ENCODE measurements at regions not wholly inside any gene's neighbourhood (a gene's known extent, or its start where the extent isn't known, plus 50 kb on each side); places are given as distances from the start of the nearest gene placed in this dataset.
"Not testable (repeated sequence)": the region's sequence is repeated elsewhere in the genome, so short reads cannot be mapped to it uniquely, and the experiment has no call there.

GRCh38 chr12:30525171-30525570 lies 170.5 kb downstream of the IPO8 start:
- H3K27ac ChIP-seq (ENCODE audit: low read depth in 1 of 2, low read length in 2 of 2), result no peak overlapping the region
- 83% methylated on average over 2 of the region's 4 CpGs for WGBS (ENCODE audit: insufficient coverage)

GRCh38 chr12:30520285-30520684 lies 175.4 kb downstream of the IPO8 start:
- H3K27ac ChIP-seq (ENCODE audit: low read depth in 1 of 2, low read length in 2 of 2); intact Hi-C loops (cut with micrococcal nuclease); H3K4me1 ChIP-seq (ENCODE audit: control insufficient read depth in 1 of 2, insufficient read depth in 2 of 2, low read length in 2 of 2); H3K36me3 Mint-ChIP-seq; H3K27me3 ChIP-seq (ENCODE audit: control insufficient read depth in 2 of 2, insufficient read depth in 2 of 2, low read length in 2 of 2); H3K4me3 Mint-ChIP-seq; H3K79me2 ChIP-seq (ENCODE audit: insufficient read depth, low read length); H3K36me3 ChIP-seq (replicated peaks in 1 of 2; ENCODE audit: control insufficient read depth in 1 of 2, insufficient read depth in 2 of 2, low read length in 2 of 2); H2AFZ ChIP-seq (ENCODE audit: insufficient read depth, low read depth, low read length, poor library complexity, severe bottlenecking); H3K4me1 Mint-ChIP-seq; H3K4me2 ChIP-seq (replicated peaks; ENCODE audit: extremely low read depth, low read length, poor library complexity, severe bottlenecking); H3K27ac Mint-ChIP-seq; H3K9ac ChIP-seq (ENCODE audit: insufficient read depth, low read length, poor library complexity, severe bottlenecking); DNase-seq; H3K4me3 ChIP-seq (replicated peaks in 1 of 3; ENCODE audit: low read depth in 2 of 3, low read length in 3 of 3); H4K20me1 ChIP-seq (ENCODE audit: insufficient read depth, low read length); H3K27me3 Mint-ChIP-seq (ENCODE audit: low read depth in 3 of 3); H3K9me3 ChIP-seq (replicated peaks in 1 of 2; ENCODE audit: control insufficient read depth in 1 of 2, insufficient read depth in 1 of 2, low read length in 2 of 2): not testable (repeated sequence)
- WGBS (ENCODE audit: insufficient coverage), result no CpG with 5 or more reads among the region's 4 CpGs
- peaks cover 0 to 10% (median 3%) of the 10 kb centered on the region in 7 donors for H3K9me3 Mint-ChIP-seq

More at GRCh38 chr12:30525171-30525570, 170.5 kb downstream of the IPO8 start:
- H3K4me3 Mint-ChIP-seq, result no peak overlapping the region
- H3K9ac ChIP-seq (ENCODE audit: insufficient read depth, low read length, poor library complexity, severe bottlenecking), result no peak overlapping the region
- no peaks in the 10 kb centered on the region for H3K9me3 ChIP-seq (replicated peaks in 1 of 2; ENCODE audit: control insufficient read depth in 1 of 2, insufficient read depth in 1 of 2, low read length in 2 of 2)
- no peaks in the 10 kb centered on the region for H3K36me3 ChIP-seq (replicated peaks in 1 of 2; ENCODE audit: control insufficient read depth in 1 of 2, insufficient read depth in 2 of 2, low read length in 2 of 2)
- no peaks in the 10 kb centered on the region for H4K20me1 ChIP-seq (ENCODE audit: insufficient read depth, low read length)
- no peaks in the 10 kb centered on the region for H3K79me2 ChIP-seq (ENCODE audit: insufficient read depth, low read length)
- H3K27ac Mint-ChIP-seq, result no peak overlapping the region
- H3K4me2 ChIP-seq (replicated peaks; ENCODE audit: extremely low read depth, low read length, poor library complexity, severe bottlenecking), result no peak overlapping the region
- no peaks in the 10 kb centered on the region for H3K36me3 Mint-ChIP-seq
- H3K4me1 Mint-ChIP-seq, result no peaks in the 10 kb centered on the region
- intact Hi-C loops (cut with micrococcal nuclease), result no loop called here
- peaks cover 0 to 2% (median 0%) of the 10 kb centered on the region in 3 donors for H3K27me3 Mint-ChIP-seq (ENCODE audit: low read depth in 3 of 3)
- TF ChIP-seq CTCF (IDR thresholded peaks at IDR 0.05), result no peak
- DNase-seq, result no peak
- no peaks in the 10 kb centered on the region for H3K4me1 ChIP-seq (ENCODE audit: control insufficient read depth in 1 of 2, insufficient read depth in 2 of 2, low read length in 2 of 2)
- no peaks in the 10 kb centered on the region for H3K27me3 ChIP-seq (ENCODE audit: control insufficient read depth in 2 of 2, insufficient read depth in 2 of 2, low read length in 2 of 2)
- peaks cover 0 to 11% (median 2%) of the 10 kb centered on the region in 7 donors for H3K9me3 Mint-ChIP-seq
- no peak overlapping the region for H3K4me3 ChIP-seq (replicated peaks in 1 of 3; ENCODE audit: low read depth in 2 of 3, low read length in 3 of 3)
- no peak overlapping the region for H2AFZ ChIP-seq (ENCODE audit: insufficient read depth, low read depth, low read length, poor library complexity, severe bottlenecking)
